PC-3 (cell line): ENCODE measurements at regions not wholly inside any gene's neighbourhood (a gene's known extent, or its start where the extent isn't known, plus 50 kb on each side); places are given as distances from the start of the nearest gene placed in this dataset.

Source experiments
- ATAC-seq: fragments of 200-7000 bp; cut with Tn5 transposase; 2 replicates; pipeline ENCODE4 v1.9.1; 2020; ENCODE audit warnings: mild to moderate bottlenecking, moderate library complexity
- BruUV-seq: library from RNA; stranded (reverse); fragments of 400-500 nt; replicated peaks from 2 replicates; lab custom pipeline; 2021; lab: Mats Ljungman, UMichigan
- CTCF ChIA-PET: fragments of 300-600 bp; sonication (Branson Sonifier 250); formaldehyde crosslinking; loops from one replicate; lab custom pipeline; 2022; ENCODE audit warnings: antibody characterized with exemption; lab: Charles Lee
- POLR2A ChIA-PET: fragments of 300-600 bp; sonication (Branson Sonifier 250); formaldehyde crosslinking; loops from one replicate; lab custom pipeline; 2022; ENCODE audit warnings: antibody characterized with exemption; ENCODE audit not compliant: unreplicated experiment; lab: Charles Lee
- DNase-seq: peaks from one replicate; pipeline ENCODE4 v3.0.0-alpha.2; 2015
- H2AFZ ChIP-seq: fragments of 300-600 bp; sonication (generic); 2 replicates; pipeline ENCODE4 v1.6.0; 2016; ENCODE audit warnings: antibody characterized with exemption, low read length
- H3F3A ChIP-seq: fragments of 300-600 bp; sonication (generic); one replicate; pipeline ENCODE4 v1.6.0; 2017; ENCODE audit warnings: antibody characterized with exemption, low read length, control low read depth, mild to moderate bottlenecking; ENCODE audit not compliant: unreplicated experiment
- H3K27ac ChIP-seq: fragments of 300-600 bp; sonication (generic); 2 replicates; pipeline ENCODE4 v1.5.1; 2016; ENCODE audit warnings: mild to moderate bottlenecking, low read length
- H3K27me3 ChIP-seq: fragments of 300-600 bp; sonication (generic); 2 replicates; pipeline ENCODE4 v1.6.1; 2016; ENCODE audit warnings: low read length, mixed read lengths
- H3K36me3 ChIP-seq: fragments of 300-600 bp; sonication (generic); 2 replicates; pipeline ENCODE4 v1.6.1; 2016; ENCODE audit warnings: low read depth, mixed run types, low read length, mixed read lengths
- H3K4me1 ChIP-seq: fragments of 300-600 bp; sonication (generic); 2 replicates; pipeline ENCODE4 v1.5.1; 2016; ENCODE audit warnings: low read length; ENCODE audit not compliant: insufficient read depth
- H3K4me2 ChIP-seq: fragments of 300-600 bp; sonication (generic); 2 replicates; pipeline ENCODE4 v1.6.0; 2016; ENCODE audit warnings: low read length
- H3K4me3 ChIP-seq: fragments of 300-600 bp; sonication (generic); 2 replicates; pipeline ENCODE4 v1.5.1; 2016; ENCODE audit warnings: mild to moderate bottlenecking, low read length, mixed read lengths
- H3K79me2 ChIP-seq: fragments of 300-600 bp; sonication (generic); 2 replicates; pipeline ENCODE4 v1.6.1; 2017; ENCODE audit warnings: low read length, mixed read lengths
- H3K9ac ChIP-seq: fragments of 300-600 bp; sonication (generic); 2 replicates; pipeline ENCODE4 v1.6.0; 2016; ENCODE audit warnings: mild to moderate bottlenecking, low read length
- H3K9me2 ChIP-seq: fragments of 300-600 bp; sonication (generic); replicated peaks from 2 replicates; pipeline ENCODE4 v1.6.1; 2016; ENCODE audit warnings: mixed run types, low read length, mixed read lengths
- H3K9me3 ChIP-seq: fragments of 300-600 bp; sonication (generic); 2 replicates; pipeline ENCODE4 v1.6.1; 2016; ENCODE audit warnings: low read length, mixed read lengths
- H4K20me1 ChIP-seq: fragments of 300-600 bp; sonication (generic); 2 replicates; pipeline ENCODE4 v1.6.1; 2016; ENCODE audit warnings: low read length, mixed read lengths
- EZH2 ChIP-seq: fragments of 300-600 bp; sonication (generic); IDR thresholded peaks from one replicate; pipeline ENCODE4 v1.6.1; 2017; ENCODE audit warnings: antibody characterized with exemption, mild to moderate bottlenecking, low read length; ENCODE audit not compliant: unreplicated experiment
- EZH2phosphoT487 ChIP-seq: fragments of 300-600 bp; sonication (generic); IDR thresholded peaks from 2 replicates; pipeline ENCODE4 v1.6.1; 2018; ENCODE audit warnings: mild to moderate bottlenecking, antibody characterized with exemption, low read length, borderline replicate concordance
- intact Hi-C: fragments of 100-400 bp; cut with micrococcal nuclease; formaldehyde crosslinking; loops from 2 replicates; pipeline ENCODE4 v1.9.0; 2023
- TF ChIP-seq, protein P1 (sequence below): fragments of 300-600 bp; sonication (generic); conservative IDR thresholded peaks from 2 replicates; pipeline ENCODE4 v1.5.1; 2017; ENCODE audit warnings: antibody characterized with exemption, low read depth, mild to moderate bottlenecking, low read length

DNA sequence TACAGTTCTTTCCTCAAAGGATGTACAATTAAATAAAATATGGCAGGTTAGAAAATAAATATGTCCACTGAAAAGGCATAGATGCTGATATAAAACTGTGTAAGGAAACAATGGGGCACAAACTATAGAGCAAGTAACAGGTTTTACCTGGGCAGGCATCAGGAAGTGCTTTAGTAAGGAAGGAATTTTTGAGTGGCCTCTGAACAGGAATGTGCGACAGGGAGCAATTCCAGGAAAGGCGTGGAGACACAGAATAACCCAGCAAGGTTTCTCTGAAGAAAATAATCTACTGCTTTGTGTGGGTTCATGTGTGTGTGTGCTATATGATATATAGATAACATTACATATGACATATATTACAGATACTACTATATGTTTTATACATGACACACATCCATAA is 128.4 kb downstream of the RGS21 start:
- H3K9me2 ChIP-seq: no peaks in the 10 kb centered on the region
- ATAC-seq (no peak), DNase-seq (no peak)
- no peak overlapping the region for H3K4me3 ChIP-seq
- intact Hi-C loops: loop anchor here (5.0 to 10.0 kb wide), 2 partner anchors 133 to 1420 kb away; no protein-coding TSS in a partner anchor
- H3K9me3 ChIP-seq: no peaks in the 10 kb centered on the region
- ChIA-PET CTCF (no interaction called here), POLR2A (no interaction called here)
- BruUV-seq: no TSS peak
- no peaks in the 10 kb centered on the region for H3K79me2 ChIP-seq
- no peak overlapping the region for H3K4me2 ChIP-seq
- no peaks in the 10 kb centered on the region for H4K20me1 ChIP-seq
- no peaks in the 10 kb centered on the region for H3K36me3 ChIP-seq
- H2AFZ ChIP-seq: no peak overlapping the region
- TF ChIP-seq EZH2 (no peak), EZH2phosphoT487 (no peak)
- TF ChIP-seq, protein P1, sequence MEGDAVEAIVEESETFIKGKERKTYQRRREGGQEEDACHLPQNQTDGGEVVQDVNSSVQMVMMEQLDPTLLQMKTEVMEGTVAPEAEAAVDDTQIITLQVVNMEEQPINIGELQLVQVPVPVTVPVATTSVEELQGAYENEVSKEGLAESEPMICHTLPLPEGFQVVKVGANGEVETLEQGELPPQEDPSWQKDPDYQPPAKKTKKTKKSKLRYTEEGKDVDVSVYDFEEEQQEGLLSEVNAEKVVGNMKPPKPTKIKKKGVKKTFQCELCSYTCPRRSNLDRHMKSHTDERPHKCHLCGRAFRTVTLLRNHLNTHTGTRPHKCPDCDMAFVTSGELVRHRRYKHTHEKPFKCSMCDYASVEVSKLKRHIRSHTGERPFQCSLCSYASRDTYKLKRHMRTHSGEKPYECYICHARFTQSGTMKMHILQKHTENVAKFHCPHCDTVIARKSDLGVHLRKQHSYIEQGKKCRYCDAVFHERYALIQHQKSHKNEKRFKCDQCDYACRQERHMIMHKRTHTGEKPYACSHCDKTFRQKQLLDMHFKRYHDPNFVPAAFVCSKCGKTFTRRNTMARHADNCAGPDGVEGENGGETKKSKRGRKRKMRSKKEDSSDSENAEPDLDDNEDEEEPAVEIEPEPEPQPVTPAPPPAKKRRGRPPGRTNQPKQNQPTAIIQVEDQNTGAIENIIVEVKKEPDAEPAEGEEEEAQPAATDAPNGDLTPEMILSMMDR: no peak
- H3F3A ChIP-seq: no peaks in the 10 kb centered on the region
- H3K4me1 ChIP-seq: peaks cover 17% of the 10 kb centered on the region
- H3K27ac ChIP-seq: no peak overlapping the region
- no peaks in the 10 kb centered on the region for H3K27me3 ChIP-seq
- no peak overlapping the region for H3K9ac ChIP-seq

DNA sequence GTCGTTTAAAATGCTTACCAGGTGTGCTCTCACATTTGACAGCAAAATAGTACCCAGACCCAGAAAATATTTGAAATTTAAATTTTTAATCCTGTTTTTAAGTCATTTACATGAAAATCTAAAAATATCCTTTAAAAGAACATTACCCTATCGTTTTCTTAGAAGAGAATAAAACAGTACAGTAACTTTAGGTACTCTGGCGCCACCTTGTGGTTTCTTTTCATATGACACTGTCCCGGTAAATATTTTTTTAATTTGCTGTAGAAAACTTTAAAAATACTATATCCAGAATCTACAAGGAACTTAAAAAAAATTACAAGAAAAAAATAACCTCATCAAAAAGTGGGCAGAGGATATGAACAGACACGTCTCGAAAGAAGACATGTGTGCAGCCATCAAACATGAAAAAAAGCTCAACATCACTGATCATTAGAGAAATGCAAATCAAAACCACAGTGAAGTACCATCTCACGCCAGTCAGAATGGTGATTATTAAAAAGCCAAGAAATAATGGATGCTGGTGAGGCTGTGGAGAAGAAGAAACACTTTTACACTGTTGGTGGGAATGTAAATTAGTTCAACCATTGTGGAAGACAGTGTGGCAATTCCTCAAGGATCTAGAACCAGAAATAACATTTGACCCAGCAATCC is 129.2 kb downstream of the RGS21 start:
- no peak for ATAC-seq
- Histone ChIP-seq H3K36me3 (no peaks in the 10 kb centered on the region), H3K9me3 (no peaks in the 10 kb centered on the region), H3K4me3 (no peak overlapping the region), H3K27ac (no peak overlapping the region), H3F3A (no peaks in the 10 kb centered on the region), H3K9ac (no peak overlapping the region), H3K27me3 (no peaks in the 10 kb centered on the region), H3K79me2 (no peaks in the 10 kb centered on the region), H3K9me2 (no peaks in the 10 kb centered on the region), H2AFZ (no peak overlapping the region), H4K20me1 (no peaks in the 10 kb centered on the region), H3K4me2 (no peak overlapping the region), H3K4me1 (peaks cover 17% of the 10 kb centered on the region)
- POLR2A ChIA-PET: no interaction called here
- TF ChIP-seq EZH2 (no peak), EZH2phosphoT487 (no peak)
- TF ChIP-seq, protein P1: peak; percentile 70
- DNase-seq: peak; percentile 61
- CTCF ChIA-PET: no interaction called here
- BruUV-seq: no TSS peak
- intact Hi-C loops: loop anchor here (5.0 to 10.0 kb wide), 2 partner anchors 134 to 1421 kb away; no protein-coding TSS in a partner anchor

DNA sequence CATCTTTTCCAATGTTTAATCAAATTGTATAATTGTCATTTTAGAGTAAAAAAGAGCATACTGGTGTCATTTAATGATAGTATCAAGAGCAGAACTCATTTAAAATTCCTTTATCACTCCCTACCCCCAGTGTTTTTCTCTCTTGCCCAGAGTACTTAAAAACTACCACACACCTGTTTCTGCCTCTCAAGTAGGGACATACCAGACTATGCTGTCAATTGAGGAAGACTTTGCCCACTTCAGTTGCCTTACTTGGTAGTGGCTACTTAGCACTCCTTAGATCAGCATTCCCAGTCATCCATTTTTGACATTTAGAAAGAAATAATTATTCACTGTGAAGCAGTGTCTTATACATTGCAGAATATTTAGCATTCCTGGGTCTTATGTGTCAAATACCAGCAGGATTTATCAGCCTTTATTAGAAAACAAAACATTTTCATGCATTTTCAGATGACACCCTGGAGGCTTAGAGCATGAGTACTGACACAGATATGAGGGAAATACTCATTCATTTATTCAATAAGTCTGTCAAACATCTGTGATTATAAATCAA is 127.5 kb upstream of the RGS1 start:
- Histone ChIP-seq H3F3A (no peaks in the 10 kb centered on the region), H3K9me2 (no peaks in the 10 kb centered on the region), H3K79me2 (no peaks in the 10 kb centered on the region), H3K4me1 (peaks cover 11% of the 10 kb centered on the region), H3K4me3 (no peak overlapping the region), H3K9ac (no peak overlapping the region), H3K36me3 (no peaks in the 10 kb centered on the region), H3K4me2 (no peak overlapping the region), H3K27me3 (no peaks in the 10 kb centered on the region), H3K27ac (no peak overlapping the region), H3K9me3 (no peaks in the 10 kb centered on the region), H4K20me1 (no peaks in the 10 kb centered on the region), H2AFZ (no peak overlapping the region)
- intact Hi-C loops: loop anchor here (5.0 to 10.0 kb wide), 2 partner anchors 136 to 1423 kb away; no protein-coding TSS in a partner anchor
- DNase-seq (no peak), ATAC-seq (no peak)
- ChIA-PET CTCF (interaction anchor here (0.6 kb wide), 1 partner anchor 122 kb away, joined by 5 read pairs; no protein-coding TSS in a partner anchor), POLR2A (no interaction called here)
- no TSS peak for BruUV-seq
- TF ChIP-seq, protein P1: no peak
- TF ChIP-seq EZH2: no peak
- no peak for TF ChIP-seq EZH2phosphoT487
